ENCODE measurements at regions not wholly inside any gene's neighbourhood (a gene's known extent, or its start where the extent isn't known, plus 50 kb on each side); places are given as distances from the start of the nearest gene placed in this dataset.

GRCh38 chr2:114139542-114139941, 249.7 kb downstream of the ACTR3 start:
- no peak for DNase-seq

GRCh38 chr2:114156366-114157056, 266.6 kb downstream of the ACTR3 start:
- no peak for DNase-seq

- no peak for DNase-seq
Measured at GRCh38 chr2:114157057-114157385, 267.1 kb downstream of the ACTR3 start.

- no peak for DNase-seq
Measured at GRCh38 chr2:114160263-114160981, 270.5 kb downstream of the ACTR3 start.

- DNase-seq: no peak
Measured at GRCh38 chr2:114161371-114161770, 271.5 kb downstream of the ACTR3 start.

GRCh38 chr2:114167799-114168198, 274.6 kb upstream of the DPP10 start:
- no peak for DNase-seq

GRCh38 chr2:114170070-114170469, 272.4 kb upstream of the DPP10 start:
- no peak for DNase-seq

GRCh38 chr2:114175507-114175906, 266.9 kb upstream of the DPP10 start:
- no peak for DNase-seq

- DNase-seq: no peak
Measured at GRCh38 chr2:114185501-114185900, 256.9 kb upstream of the DPP10 start.

GRCh38 chr2:114192362-114192761, 250.1 kb upstream of the DPP10 start:
- no peak for DNase-seq

GRCh38 chr2:114201781-114202180, 240.7 kb upstream of the DPP10 start:
- DNase-seq: no peak

GRCh38 chr2:114203679-114204078, 238.8 kb upstream of the DPP10 start:
- no peak for DNase-seq

GRCh38 chr2:114213808-114214207, 228.6 kb upstream of the DPP10 start:
- no peak for DNase-seq

GRCh38 chr2:114218383-114218782, 224.1 kb upstream of the DPP10 start:
- DNase-seq: no peak

GRCh38 chr2:114219456-114219855, 223.0 kb upstream of the DPP10 start:
- DNase-seq: no peak

GRCh38 chr2:114222344-114222743, 220.1 kb upstream of the DPP10 start:
- peak in 1 of 2 experiments; percentile 39 for DNase-seq

GRCh38 chr2:114231921-114232320, 210.5 kb upstream of the DPP10 start:
- no peak for DNase-seq

GRCh38 chr2:114237331-114237730, 205.1 kb upstream of the DPP10 start:
- DNase-seq: no peak

- no peak for DNase-seq
Measured at GRCh38 chr2:114238910-114239559, 203.4 kb upstream of the DPP10 start.

- DNase-seq: no peak
Measured at GRCh38 chr2:114248648-114249047, 193.8 kb upstream of the DPP10 start.

- no peak for DNase-seq
Measured at GRCh38 chr2:114252713-114253112, 189.7 kb upstream of the DPP10 start.

GRCh38 chr2:114254875-114255274, 187.6 kb upstream of the DPP10 start:
- no peak for DNase-seq

GRCh38 chr2:114259389-114259788, 183.1 kb upstream of the DPP10 start:
- peak in 1 of 2 experiments; percentile 7 for DNase-seq

- DNase-seq: no peak
Measured at GRCh38 chr2:114261366-114261765, 181.1 kb upstream of the DPP10 start.
